ENCODE measurements at regions not wholly inside any gene's neighbourhood (a gene's known extent, or its start where the extent isn't known, plus 50 kb on each side); places are given as distances from the start of the nearest gene placed in this dataset.

- ChIA-PET CTCF (no interaction called here), POLR2A (no interaction called here)
- DNase-seq (ENCODE audit: extremely low spot score) = no peak
- TF ChIP-seq, protein P1, sequence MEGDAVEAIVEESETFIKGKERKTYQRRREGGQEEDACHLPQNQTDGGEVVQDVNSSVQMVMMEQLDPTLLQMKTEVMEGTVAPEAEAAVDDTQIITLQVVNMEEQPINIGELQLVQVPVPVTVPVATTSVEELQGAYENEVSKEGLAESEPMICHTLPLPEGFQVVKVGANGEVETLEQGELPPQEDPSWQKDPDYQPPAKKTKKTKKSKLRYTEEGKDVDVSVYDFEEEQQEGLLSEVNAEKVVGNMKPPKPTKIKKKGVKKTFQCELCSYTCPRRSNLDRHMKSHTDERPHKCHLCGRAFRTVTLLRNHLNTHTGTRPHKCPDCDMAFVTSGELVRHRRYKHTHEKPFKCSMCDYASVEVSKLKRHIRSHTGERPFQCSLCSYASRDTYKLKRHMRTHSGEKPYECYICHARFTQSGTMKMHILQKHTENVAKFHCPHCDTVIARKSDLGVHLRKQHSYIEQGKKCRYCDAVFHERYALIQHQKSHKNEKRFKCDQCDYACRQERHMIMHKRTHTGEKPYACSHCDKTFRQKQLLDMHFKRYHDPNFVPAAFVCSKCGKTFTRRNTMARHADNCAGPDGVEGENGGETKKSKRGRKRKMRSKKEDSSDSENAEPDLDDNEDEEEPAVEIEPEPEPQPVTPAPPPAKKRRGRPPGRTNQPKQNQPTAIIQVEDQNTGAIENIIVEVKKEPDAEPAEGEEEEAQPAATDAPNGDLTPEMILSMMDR (IDR thresholded peaks at IDR 0.05; ENCODE audit: control extremely low read depth, extremely low read depth, low read depth, missing control alignments) = no peak
These were observed 411.2 kb upstream of the USP24 start for GRCh38 chr1:55626326-55626725.

DNA sequence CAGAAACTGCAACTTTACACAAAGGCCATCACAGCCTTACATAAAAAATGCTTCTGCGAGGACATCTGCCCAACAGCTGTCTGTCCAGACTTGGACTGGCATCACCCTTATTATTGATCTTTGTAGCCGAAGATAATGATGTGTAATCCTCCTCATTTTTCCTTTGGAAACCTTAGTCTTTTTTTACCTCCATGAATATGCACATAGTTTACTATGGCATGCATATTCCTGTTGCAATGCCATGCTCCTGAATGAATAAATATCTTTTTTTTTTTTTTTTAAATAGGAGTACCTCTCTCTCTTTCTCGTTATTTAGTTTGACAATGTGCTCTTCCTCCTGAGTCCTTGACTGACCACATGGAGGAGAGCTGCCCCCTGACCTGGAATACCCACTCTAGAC lies 409.6 kb upstream of the USP24 start:
- ChIA-PET CTCF (no interaction called here), POLR2A (no interaction called here)
- TF ChIP-seq, protein P1 (IDR thresholded peaks at IDR 0.05; ENCODE audit: control extremely low read depth, extremely low read depth, low read depth, missing control alignments) = no peak
- DNase-seq (ENCODE audit: extremely low spot score) = no peak

- ChIA-PET POLR2A (interaction anchor here (0.6 kb wide), 1 partner anchor 124 kb away, joined by 3 read pairs; no protein-coding TSS in a partner anchor), CTCF (interaction anchor here (0.8 to 0.9 kb wide), 2 partner anchors 18 to 43 kb away, joined by 3 read pairs; no protein-coding TSS in a partner anchor)
- DNase-seq (ENCODE audit: extremely low spot score) = no peak
- TF ChIP-seq, protein P1 (IDR thresholded peaks at IDR 0.05; ENCODE audit: control extremely low read depth, extremely low read depth, low read depth, missing control alignments) = no peak
These were observed 408.1 kb upstream of the USP24 start for GRCh38 chr1:55623311-55623710.

DNA sequence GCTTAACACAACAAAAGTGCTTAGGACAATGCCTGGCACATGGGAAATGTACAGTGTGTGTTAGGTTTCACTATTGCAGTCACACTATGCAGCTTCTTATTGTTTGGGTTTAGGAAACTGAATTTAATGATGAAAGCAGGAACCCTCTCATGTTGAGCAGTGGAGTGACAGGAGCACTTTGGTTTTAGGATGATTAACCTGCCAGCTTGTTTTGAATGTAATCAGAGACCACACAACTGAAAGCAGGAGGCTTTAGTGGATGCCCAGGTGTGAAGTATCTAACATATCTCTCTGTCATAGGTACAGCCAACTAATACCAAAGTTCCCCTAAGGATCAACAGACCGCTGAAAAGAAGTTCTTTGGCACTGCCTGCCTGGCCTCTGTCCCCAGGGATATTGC lies 406.9 kb upstream of the USP24 start:
- CTCF ChIA-PET = interaction anchor here (1.3 kb wide), 1 partner anchor 18 kb away, joined by 3 read pairs; no protein-coding TSS in a partner anchor
- TF ChIP-seq, protein P1 (IDR thresholded peaks at IDR 0.05; ENCODE audit: control extremely low read depth, extremely low read depth, low read depth, missing control alignments) = no peak
- POLR2A ChIA-PET = no interaction called here
- no peak for DNase-seq (ENCODE audit: extremely low spot score)

DNA sequence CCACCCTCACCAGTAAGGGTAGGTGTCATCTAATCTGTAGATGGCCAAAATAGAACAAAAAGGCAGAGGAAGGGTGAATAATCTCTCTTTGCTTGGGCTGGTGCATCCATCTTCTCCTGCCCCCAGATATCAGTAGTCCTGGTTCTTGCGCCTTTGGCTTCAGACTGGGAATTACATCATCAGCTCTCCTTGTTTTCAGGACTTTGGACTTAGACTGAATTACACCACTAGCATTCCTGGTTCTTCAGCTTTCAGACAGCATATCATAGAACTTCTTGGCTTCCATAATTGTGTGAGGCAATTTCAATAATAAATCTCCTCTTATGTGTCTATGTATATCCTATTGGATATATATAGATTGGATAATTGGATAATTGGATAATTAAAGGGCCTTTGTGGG lies 403.0 kb upstream of the USP24 start:
- TF ChIP-seq, protein P1 (IDR thresholded peaks at IDR 0.05; ENCODE audit: control extremely low read depth, extremely low read depth, low read depth, missing control alignments) = no peak
- ChIA-PET POLR2A (no interaction called here), CTCF (no interaction called here)
- no peak for DNase-seq (ENCODE audit: extremely low spot score)

DNA sequence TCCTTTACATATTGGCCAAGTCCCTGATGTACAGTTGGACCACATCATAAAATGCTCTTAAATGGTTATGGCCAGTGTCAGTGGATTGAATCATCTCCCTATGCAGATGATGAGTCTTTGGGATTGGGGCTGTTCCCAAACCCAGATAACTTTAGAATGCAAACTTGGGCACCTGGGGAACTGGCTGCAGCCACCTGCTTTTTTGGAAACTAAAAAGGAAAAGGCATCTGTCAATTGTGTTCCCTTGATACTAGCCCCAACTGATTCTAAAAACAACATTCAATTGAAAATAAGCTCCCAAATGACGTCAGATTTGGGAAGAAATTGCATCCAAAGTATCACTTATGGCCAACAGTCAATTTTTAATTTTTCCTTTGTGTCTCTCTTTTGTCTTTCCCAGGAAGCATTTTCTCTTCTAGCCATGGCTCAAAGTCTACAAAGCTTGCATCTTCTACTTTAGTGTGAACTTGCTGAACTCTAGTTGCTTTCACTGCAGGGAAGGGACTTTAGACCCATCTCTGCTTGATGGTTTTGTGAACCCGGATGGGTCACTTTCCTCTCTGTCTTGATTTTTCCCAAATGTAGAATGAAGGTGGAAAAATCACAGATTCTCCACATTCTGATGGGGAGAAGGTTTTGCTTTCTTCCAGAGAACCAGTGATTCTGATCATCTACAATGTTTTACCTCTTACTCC lies 402.3 kb upstream of the USP24 start:
- ChIA-PET POLR2A (no interaction called here), CTCF (no interaction called here)
- TF ChIP-seq, protein P1 (IDR thresholded peaks at IDR 0.05; ENCODE audit: control extremely low read depth, extremely low read depth, low read depth, missing control alignments) = no peak
- DNase-seq (ENCODE audit: extremely low spot score) = no peak

All from GM10248 (cell line).